ENCODE measurements at regions not wholly inside any gene's neighbourhood (a gene's known extent, or its start where the extent isn't known, plus 50 kb on each side); places are given as distances from the start of the nearest gene placed in this dataset.

DNA sequence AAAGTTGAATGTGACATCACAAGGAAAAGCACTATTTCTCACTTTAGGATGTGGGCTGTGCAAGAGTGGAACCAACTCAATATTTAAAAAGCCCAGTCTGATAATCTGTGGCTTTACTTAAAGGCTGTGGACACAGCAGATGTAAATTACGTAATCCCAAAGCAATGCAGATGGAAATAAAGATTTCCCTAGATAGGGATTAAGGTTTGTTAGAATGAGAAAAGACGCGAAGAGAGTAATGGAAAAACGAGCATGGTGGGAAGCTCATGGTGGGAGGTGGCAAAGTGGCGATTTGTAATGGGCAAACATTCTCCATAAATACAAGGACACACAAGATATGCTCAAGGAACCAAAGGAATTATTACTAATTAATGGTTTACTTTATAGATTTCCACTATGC, 985.5 kb downstream of the FSTL5 start:
- intact Hi-C loops (cut with DNase I): no loop called here
- no peaks in the 10 kb centered on the region for H3K9me3 ChIP-seq
- DNase-seq: no peak
- no peak overlapping the region for H3K4me3 ChIP-seq
- H3K36me3 ChIP-seq: no peaks in the 10 kb centered on the region
- TF ChIP-seq, protein P1, sequence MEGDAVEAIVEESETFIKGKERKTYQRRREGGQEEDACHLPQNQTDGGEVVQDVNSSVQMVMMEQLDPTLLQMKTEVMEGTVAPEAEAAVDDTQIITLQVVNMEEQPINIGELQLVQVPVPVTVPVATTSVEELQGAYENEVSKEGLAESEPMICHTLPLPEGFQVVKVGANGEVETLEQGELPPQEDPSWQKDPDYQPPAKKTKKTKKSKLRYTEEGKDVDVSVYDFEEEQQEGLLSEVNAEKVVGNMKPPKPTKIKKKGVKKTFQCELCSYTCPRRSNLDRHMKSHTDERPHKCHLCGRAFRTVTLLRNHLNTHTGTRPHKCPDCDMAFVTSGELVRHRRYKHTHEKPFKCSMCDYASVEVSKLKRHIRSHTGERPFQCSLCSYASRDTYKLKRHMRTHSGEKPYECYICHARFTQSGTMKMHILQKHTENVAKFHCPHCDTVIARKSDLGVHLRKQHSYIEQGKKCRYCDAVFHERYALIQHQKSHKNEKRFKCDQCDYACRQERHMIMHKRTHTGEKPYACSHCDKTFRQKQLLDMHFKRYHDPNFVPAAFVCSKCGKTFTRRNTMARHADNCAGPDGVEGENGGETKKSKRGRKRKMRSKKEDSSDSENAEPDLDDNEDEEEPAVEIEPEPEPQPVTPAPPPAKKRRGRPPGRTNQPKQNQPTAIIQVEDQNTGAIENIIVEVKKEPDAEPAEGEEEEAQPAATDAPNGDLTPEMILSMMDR (IDR thresholded peaks at IDR 0.05): no peak
- H3K4me1 ChIP-seq: no peaks in the 10 kb centered on the region
- H3K27me3 ChIP-seq: no peaks in the 10 kb centered on the region
- H3K9ac ChIP-seq (ENCODE audit: low read depth in 2 of 2, low read length in 2 of 2): no peak overlapping the region
- no peak overlapping the region for H3K27ac ChIP-seq

DNA sequence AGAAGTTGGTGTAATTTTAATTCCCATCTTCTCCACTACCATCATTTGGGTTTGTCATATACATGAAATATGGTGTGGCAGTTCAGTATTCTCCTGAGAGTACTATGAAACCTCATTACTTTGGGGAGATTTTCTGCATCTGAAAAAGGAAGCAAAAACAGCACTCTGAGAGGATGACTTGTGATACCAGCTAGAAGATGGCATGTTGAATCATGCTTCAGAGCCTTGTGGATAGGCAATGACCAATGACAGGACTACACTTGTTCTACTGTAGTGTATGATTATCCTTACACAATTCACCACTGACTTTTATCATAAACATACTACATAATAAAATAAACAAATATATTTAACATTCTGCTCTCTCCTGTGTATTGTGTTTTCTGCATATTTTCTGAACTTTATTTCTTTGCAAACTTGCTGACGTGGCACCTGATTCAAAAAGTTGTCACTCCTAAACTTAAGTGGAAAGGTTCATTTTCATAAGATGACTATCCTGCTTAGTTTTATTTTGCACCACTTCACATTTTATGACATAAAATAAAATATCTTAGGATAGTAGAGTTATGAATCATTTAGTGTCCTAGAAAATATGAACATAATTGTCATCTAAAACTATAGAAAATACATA, 991.3 kb downstream of the FSTL5 start:
- no peak overlapping the region for H3K4me3 ChIP-seq
- H3K27ac ChIP-seq: no peak overlapping the region
- H3K4me1 ChIP-seq: no peaks in the 10 kb centered on the region
- TF ChIP-seq, protein P1 (IDR thresholded peaks at IDR 0.05): no peak
- H3K36me3 ChIP-seq: no peaks in the 10 kb centered on the region
- H3K9ac ChIP-seq (ENCODE audit: low read depth in 2 of 2, low read length in 2 of 2): no peak overlapping the region
- no peak for DNase-seq
- no peaks in the 10 kb centered on the region for H3K27me3 ChIP-seq
- intact Hi-C loops (cut with DNase I): no loop called here
- H3K9me3 ChIP-seq: no peaks in the 10 kb centered on the region

DNA sequence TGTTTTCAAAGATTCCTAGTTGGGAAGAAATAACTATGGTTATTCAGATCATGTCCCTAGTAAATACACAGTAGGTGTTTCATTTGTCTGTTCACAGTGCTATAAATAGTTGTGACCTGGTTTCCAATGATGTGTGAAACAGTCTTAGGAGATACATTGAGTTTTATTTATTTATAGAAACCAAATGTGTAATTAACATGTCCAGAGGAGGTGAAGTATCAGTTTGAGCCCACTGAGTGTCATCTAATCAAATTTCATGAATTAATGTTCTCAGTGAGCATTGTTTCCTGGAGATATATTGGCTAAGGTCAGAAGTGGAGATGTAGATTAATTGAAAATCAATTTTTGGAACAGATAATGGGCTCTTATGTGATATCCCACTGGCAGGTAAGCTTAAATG, 996.3 kb downstream of the FSTL5 start:
- Histone ChIP-seq H3K9ac (ENCODE audit: low read depth in 2 of 2, low read length in 2 of 2) (no peak overlapping the region), H3K27ac (no peak overlapping the region), H3K4me1 (no peaks in the 10 kb centered on the region), H3K36me3 (no peaks in the 10 kb centered on the region), H3K9me3 (no peaks in the 10 kb centered on the region), H3K4me3 (no peak overlapping the region), H3K27me3 (no peaks in the 10 kb centered on the region)
- TF ChIP-seq, protein P1 (IDR thresholded peaks at IDR 0.05): no peak
- intact Hi-C loops (cut with DNase I): no loop called here
- no peak for DNase-seq

DNA sequence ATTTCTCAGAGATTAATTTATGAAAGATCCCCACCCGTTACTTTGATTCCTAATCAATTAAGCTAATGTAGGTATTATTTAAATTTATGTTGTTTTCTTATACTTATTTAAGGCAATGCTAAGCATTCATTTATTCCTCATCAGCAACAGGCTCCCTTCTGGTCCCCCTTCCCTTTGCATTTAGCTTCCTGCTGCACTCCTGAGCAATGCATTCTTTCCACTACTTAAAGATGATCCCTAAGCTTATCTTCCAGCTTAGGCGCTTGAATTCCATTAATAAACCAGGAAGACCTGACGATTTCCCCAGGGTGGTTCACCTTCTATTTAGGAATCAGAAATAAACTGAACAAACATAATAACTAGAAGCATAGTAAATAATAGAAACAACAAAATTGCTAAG, 1003.1 kb downstream of the FSTL5 start:
- intact Hi-C loops (cut with DNase I): no loop called here
- no peak for DNase-seq
- H3K4me1 ChIP-seq: no peaks in the 10 kb centered on the region
- H3K27me3 ChIP-seq: no peaks in the 10 kb centered on the region
- H3K9me3 ChIP-seq: no peaks in the 10 kb centered on the region
- H3K9ac ChIP-seq (ENCODE audit: low read depth in 2 of 2, low read length in 2 of 2): no peak overlapping the region
- no peak overlapping the region for H3K4me3 ChIP-seq
- H3K27ac ChIP-seq: no peak overlapping the region
- no peaks in the 10 kb centered on the region for H3K36me3 ChIP-seq
- TF ChIP-seq, protein P1 (IDR thresholded peaks at IDR 0.05): no peak

DNA sequence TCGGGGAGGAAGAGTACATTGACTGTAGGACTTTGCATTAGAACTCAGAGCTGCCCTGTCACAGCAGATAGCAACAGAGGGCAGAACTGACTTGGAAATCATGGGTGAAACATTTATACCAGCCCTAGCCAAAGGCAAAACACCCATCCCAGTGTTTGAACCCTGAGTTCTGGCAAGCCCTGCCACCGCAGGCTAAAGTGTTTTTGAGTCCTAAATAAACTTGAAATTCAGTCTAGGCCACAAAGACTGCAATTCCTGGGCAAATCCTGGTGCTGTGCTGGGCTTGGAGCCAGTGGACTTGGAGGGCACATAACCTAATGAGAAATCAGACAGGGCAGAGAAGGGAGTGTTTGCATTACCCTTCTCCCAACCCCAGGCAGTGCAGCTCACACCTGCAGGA, 1015.7 kb downstream of the FSTL5 start:
- DNase-seq: no peak
- TF ChIP-seq, protein P1 (IDR thresholded peaks at IDR 0.05): no peak

More for the DNA sequence above, 1015.7 kb downstream of the FSTL5 start:
- no peak overlapping the region for H3K4me3 ChIP-seq
- H3K27ac ChIP-seq: no peak overlapping the region
- no peaks in the 10 kb centered on the region for H3K4me1 ChIP-seq
- H3K27me3 ChIP-seq: no peaks in the 10 kb centered on the region
- H3K9ac ChIP-seq (ENCODE audit: low read depth in 2 of 2, low read length in 2 of 2): no peak overlapping the region
- intact Hi-C loops (cut with DNase I): no loop called here
- no peaks in the 10 kb centered on the region for H3K36me3 ChIP-seq
- H3K9me3 ChIP-seq: no peaks in the 10 kb centered on the region
